ENCODE measurements at regions not wholly inside any gene's neighbourhood (a gene's known extent, or its start where the extent isn't known, plus 50 kb on each side); places are given as distances from the start of the nearest gene placed in this dataset.

GRCh38 chr2:118622108-118622507 is 225.3 kb downstream of the EN1 start:
- H3K9me3 ChIP-seq (ENCODE audit: low read depth, low read length) = no peaks in the 10 kb centered on the region
- no peaks in the 10 kb centered on the region for H3K79me2 ChIP-seq (ENCODE audit: insufficient read depth, low read length)
- no peak for TF ChIP-seq CTCF (IDR thresholded peaks at IDR 0.05; ENCODE audit: extremely low read depth, low read depth, low read length)
- H3K36me3 ChIP-seq (ENCODE audit: insufficient read depth, low read length) = no peaks in the 10 kb centered on the region
- DNase-seq (ENCODE audit: insufficient read length, low spot score, missing footprints) = no peak
- no peaks in the 10 kb centered on the region for H3K4me1 ChIP-seq (ENCODE audit: insufficient read depth, low read length)
- H3K27me3 ChIP-seq (ENCODE audit: insufficient read depth, low read length) = no peaks in the 10 kb centered on the region
- H3K27ac ChIP-seq (ENCODE audit: low read depth, low read length) = no peak overlapping the region
- H2AFZ ChIP-seq (ENCODE audit: low read length) = no peak overlapping the region
- no peaks in the 10 kb centered on the region for H4K20me1 ChIP-seq (ENCODE audit: insufficient read depth, low read length)
- no peak overlapping the region for H3K4me2 ChIP-seq (ENCODE audit: insufficient read depth, low read length)
- H3K4me3 ChIP-seq (ENCODE audit: insufficient read depth, low read length) = no peak overlapping the region

- DNase-seq (ENCODE audit: insufficient read length, low spot score, missing footprints) = no peak
- no peaks in the 10 kb centered on the region for H3K79me2 ChIP-seq (ENCODE audit: insufficient read depth, low read length)
- H2AFZ ChIP-seq (ENCODE audit: low read length) = no peak overlapping the region
- no peak overlapping the region for H3K4me2 ChIP-seq (ENCODE audit: insufficient read depth, low read length)
- no peaks in the 10 kb centered on the region for H4K20me1 ChIP-seq (ENCODE audit: insufficient read depth, low read length)
- H3K9me3 ChIP-seq (ENCODE audit: low read depth, low read length) = no peaks in the 10 kb centered on the region
- no peaks in the 10 kb centered on the region for H3K4me1 ChIP-seq (ENCODE audit: insufficient read depth, low read length)
- H3K27ac ChIP-seq (ENCODE audit: low read depth, low read length) = no peak overlapping the region
- peaks cover 12% of the 10 kb centered on the region for H3K27me3 ChIP-seq (ENCODE audit: insufficient read depth, low read length)
- no peak for TF ChIP-seq CTCF (IDR thresholded peaks at IDR 0.05; ENCODE audit: extremely low read depth, low read depth, low read length)
- H3K4me3 ChIP-seq (ENCODE audit: insufficient read depth, low read length) = no peak overlapping the region
- H3K36me3 ChIP-seq (ENCODE audit: insufficient read depth, low read length) = no peaks in the 10 kb centered on the region
Observed at GRCh38 chr2:118618279-118618678, 229.2 kb downstream of the EN1 start.

GRCh38 chr2:118616432-118616831 is 231.0 kb downstream of the EN1 start:
- Histone ChIP-seq H3K4me3 (ENCODE audit: insufficient read depth, low read length) (no peak overlapping the region), H2AFZ (ENCODE audit: low read length) (no peak overlapping the region), H4K20me1 (ENCODE audit: insufficient read depth, low read length) (no peaks in the 10 kb centered on the region), H3K4me1 (ENCODE audit: insufficient read depth, low read length) (no peaks in the 10 kb centered on the region), H3K79me2 (ENCODE audit: insufficient read depth, low read length) (no peaks in the 10 kb centered on the region), H3K9me3 (ENCODE audit: low read depth, low read length) (no peaks in the 10 kb centered on the region), H3K4me2 (ENCODE audit: insufficient read depth, low read length) (no peak overlapping the region), H3K36me3 (ENCODE audit: insufficient read depth, low read length) (no peaks in the 10 kb centered on the region), H3K27me3 (ENCODE audit: insufficient read depth, low read length) (peaks cover 12% of the 10 kb centered on the region), H3K27ac (ENCODE audit: low read depth, low read length) (no peak overlapping the region)
- no peak for TF ChIP-seq CTCF (IDR thresholded peaks at IDR 0.05; ENCODE audit: extremely low read depth, low read depth, low read length)
- DNase-seq (ENCODE audit: insufficient read length, low spot score, missing footprints) = no peak

- H3K27me3 ChIP-seq (ENCODE audit: insufficient read depth, low read length) = peaks cover 12% of the 10 kb centered on the region
- H3K27ac ChIP-seq (ENCODE audit: low read depth, low read length) = no peak overlapping the region
- TF ChIP-seq CTCF (IDR thresholded peaks at IDR 0.05; ENCODE audit: extremely low read depth, low read depth, low read length) = no peak
- no peak overlapping the region for H3K4me2 ChIP-seq (ENCODE audit: insufficient read depth, low read length)
- H3K4me3 ChIP-seq (ENCODE audit: insufficient read depth, low read length) = no peak overlapping the region
- H2AFZ ChIP-seq (ENCODE audit: low read length) = peak overlapping the region; percentile 11
- no peaks in the 10 kb centered on the region for H4K20me1 ChIP-seq (ENCODE audit: insufficient read depth, low read length)
- no peaks in the 10 kb centered on the region for H3K4me1 ChIP-seq (ENCODE audit: insufficient read depth, low read length)
- no peaks in the 10 kb centered on the region for H3K36me3 ChIP-seq (ENCODE audit: insufficient read depth, low read length)
- DNase-seq (ENCODE audit: insufficient read length, low spot score, missing footprints) = no peak
- no peaks in the 10 kb centered on the region for H3K9me3 ChIP-seq (ENCODE audit: low read depth, low read length)
- no peaks in the 10 kb centered on the region for H3K79me2 ChIP-seq (ENCODE audit: insufficient read depth, low read length)
Observed at GRCh38 chr2:118614841-118615271, 232.6 kb downstream of the EN1 start.
